GM12891 (cell line): ENCODE measurements at regions not wholly inside any gene's neighbourhood (a gene's known extent, or its start where the extent isn't known, plus 50 kb on each side); places are given as distances from the start of the nearest gene placed in this dataset.
"Not testable (repeated sequence)": the region's sequence is repeated elsewhere in the genome, so short reads cannot be mapped to it uniquely, and the experiment has no call there.

ENCODE experiments used
- DNase-seq: peaks from one replicate; pipeline ENCODE4 v3.0.0; 2011; ENCODE audit warnings: low spot score; ENCODE audit not compliant: insufficient read length
- FAIRE-seq: peaks from 2 replicates; lab custom pipeline; 2011; peaks lifted over from hg19 to GRCh38; lab: Jason Lieb, UNC
- PAX5 ChIP-seq: IDR thresholded peaks from 2 replicates; pipeline ENCODE4 v1.6.1; 2011; ENCODE audit warnings: low read length, moderate library complexity, mild to moderate bottlenecking; ENCODE audit not compliant: insufficient read depth, severe bottlenecking
- POLR2A ChIP-seq: IDR thresholded peaks from 2 replicates; pipeline ENCODE4 v1.6.1; 2011; ENCODE audit warnings: low read depth, low read length, control low read depth
- POLR2AphosphoS5 ChIP-seq: IDR thresholded peaks from 2 replicates; pipeline ENCODE4 v1.6.1; 2011; ENCODE audit warnings: low read depth, low read length, control low read depth
- POU2F2 ChIP-seq: IDR thresholded peaks from 2 replicates; pipeline ENCODE4 v1.6.1; 2011; ENCODE audit warnings: low read depth, mild to moderate bottlenecking, control low read depth, low read length, moderate library complexity
- SPI1 ChIP-seq: IDR thresholded peaks from 2 replicates; pipeline ENCODE4 v1.6.1; 2011; ENCODE audit warnings: low read depth, low read length, control low read depth
- TAF1 ChIP-seq: IDR thresholded peaks from 2 replicates; pipeline ENCODE4 v1.6.1; 2011; ENCODE audit warnings: low read depth, low read length, control low read depth

DNA sequence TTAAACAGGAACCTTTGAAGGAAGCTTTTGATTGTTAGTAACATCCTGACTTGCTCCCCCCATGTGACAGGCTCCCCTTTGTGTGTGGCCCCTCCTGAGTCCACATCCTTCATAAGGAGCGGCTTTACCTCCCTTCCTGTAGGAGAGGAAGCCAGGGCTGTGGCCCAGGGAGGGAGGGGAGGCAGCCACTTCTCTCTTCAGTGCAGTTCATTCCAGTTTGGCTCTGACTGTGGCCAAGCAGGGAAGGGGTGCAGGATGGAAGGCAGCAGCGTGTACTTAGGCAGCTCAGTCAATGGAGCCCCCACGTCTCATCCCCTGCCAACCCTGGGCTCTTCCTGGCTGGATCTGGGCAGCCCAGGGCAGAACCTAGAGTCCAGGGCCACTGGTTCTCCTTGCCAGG is 295.2 kb downstream of the QKI start:
- FAIRE-seq (peak; percentile 56), DNase-seq (no peak)
- TF ChIP-seq TAF1 (no peak), POLR2AphosphoS5 (no peak), POLR2A (no peak), SPI1 (no peak), PAX5 (no peak), POU2F2 (no peak)

DNA sequence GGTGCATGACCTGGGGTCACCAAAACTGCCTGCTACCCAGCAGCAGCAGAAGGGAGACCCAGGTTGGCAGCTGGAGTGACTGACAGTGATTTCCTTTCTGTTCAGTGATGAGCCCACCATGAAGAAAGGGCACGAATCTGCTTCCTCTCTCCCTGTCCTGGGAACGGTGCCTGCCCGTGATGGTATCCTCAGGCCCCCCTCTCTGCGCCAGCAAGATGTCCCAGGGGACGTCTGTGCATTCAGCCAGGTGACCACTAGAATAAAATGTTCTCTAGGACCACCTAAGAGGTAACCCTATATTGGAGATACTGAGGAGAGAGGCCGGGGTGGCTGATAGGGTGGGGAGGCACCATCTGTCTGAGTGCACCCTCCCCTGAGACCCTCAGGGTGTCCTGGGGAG is 294.7 kb downstream of the QKI start:
- TF ChIP-seq POLR2A (no peak), SPI1 (no peak)
- DNase-seq (no peak), FAIRE-seq (peak; percentile 57)

DNA sequence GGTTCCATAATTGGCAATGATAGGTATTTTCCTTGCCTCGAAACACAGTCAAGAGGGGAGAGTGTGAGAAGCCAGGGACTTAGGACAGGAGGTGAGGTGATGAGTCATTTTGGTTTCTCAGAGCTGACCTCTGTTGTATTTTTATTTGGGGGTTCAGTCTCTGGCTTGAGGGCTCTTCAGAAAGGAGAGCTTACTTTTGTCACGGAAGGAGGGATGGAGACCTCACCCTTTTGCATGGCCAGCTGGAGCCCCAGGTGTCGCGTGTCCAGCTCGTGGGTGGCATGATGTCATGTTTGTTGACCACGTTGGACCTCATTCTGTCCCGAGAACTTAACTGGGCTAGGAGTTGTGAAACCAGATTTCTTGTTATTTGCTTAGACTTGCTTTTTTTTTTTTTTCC is 293.9 kb downstream of the QKI start:
- no peak for TF ChIP-seq POLR2A
- TF ChIP-seq POU2F2 = peak; percentile 88
- no peak for TF ChIP-seq TAF1
- TF ChIP-seq POLR2AphosphoS5 = no peak
- FAIRE-seq = peak; percentile 92
- DNase-seq = no peak

DNA sequence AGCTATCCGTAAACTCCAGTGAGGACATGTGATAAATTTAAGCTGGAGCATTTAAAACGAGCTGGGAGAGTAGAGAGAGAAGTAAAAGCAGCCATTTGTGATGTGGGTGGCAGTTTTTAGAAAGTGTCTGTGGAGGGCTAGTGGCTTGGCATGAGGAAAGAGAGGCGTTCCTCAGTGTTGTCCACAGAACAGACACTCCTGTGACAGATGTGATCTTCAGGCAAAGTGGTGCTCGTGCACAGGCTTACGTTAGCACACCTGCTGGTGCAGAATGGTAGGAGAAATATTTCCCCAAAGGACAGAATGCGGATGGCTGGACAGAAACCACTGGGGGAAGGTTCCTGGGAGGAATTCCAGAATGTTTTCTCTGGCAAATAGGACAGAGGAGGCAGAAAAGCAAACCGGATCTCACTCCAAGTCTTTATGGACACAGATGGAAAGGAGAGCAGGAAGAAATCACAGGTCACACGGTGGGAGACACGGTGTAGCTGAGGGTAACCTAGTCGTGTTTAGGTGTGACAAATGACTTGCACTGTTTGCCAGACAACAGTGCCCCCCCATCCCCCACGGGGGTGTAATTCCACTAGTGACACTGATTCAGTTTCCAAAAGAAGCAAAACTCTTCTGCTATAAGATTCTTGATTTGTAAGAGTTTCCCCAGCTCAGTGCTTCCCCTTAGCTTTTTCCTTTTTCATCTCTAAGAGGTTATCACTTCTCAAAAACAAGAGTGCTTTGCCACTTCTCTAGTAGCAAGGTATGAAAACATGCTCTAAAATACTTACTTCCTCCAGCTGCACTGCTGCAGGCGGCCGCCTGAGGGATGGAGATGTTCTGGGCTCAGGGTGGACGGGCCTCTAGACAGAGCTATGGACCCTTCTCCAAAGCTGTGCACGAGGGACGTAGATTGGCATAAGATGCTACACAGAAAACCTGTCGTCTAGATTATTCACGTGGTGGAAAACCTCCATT is 293.2 kb downstream of the QKI start:
- FAIRE-seq = peak; percentile 94
- no peak for TF ChIP-seq POU2F2
- 0 out of 2 replicates have a peak, but pooled peaks have one; percentile 18 for TF ChIP-seq SPI1
- no peak for DNase-seq

DNA sequence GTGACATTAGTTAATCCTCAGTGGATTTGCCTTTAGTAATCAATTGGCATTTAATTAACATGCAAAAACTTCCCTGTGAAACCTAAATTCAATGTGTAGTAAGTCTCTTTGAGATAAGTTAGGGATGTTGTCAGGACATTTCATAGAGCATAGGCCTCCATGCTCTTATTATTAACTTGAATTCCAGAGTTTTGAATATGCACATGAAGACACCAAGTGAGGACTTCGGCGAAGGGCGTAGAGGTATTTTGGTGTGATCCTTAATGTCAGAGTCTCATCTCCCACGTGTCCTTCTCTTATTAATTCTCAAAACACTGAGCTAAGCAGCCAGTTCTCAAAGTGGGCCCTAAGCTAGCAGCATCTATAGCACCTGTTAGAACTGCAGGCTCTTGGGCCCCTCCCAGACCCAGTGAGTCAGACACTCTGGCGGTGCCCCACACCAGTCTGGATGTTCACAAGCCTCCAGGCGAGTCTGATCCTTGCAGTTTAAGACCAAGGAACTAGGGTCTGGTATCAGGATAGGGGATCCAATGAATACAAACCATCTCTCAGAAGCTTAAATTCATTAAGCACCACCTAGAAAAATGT is 292.1 kb downstream of the QKI start:
- FAIRE-seq = no peak
- DNase-seq = no peak
- no peak for TF ChIP-seq POU2F2
- TF ChIP-seq POLR2A = no peak
- no peak for TF ChIP-seq TAF1
- TF ChIP-seq PAX5 = no peak
- TF ChIP-seq SPI1 = no peak
- no peak for TF ChIP-seq POLR2AphosphoS5

DNA sequence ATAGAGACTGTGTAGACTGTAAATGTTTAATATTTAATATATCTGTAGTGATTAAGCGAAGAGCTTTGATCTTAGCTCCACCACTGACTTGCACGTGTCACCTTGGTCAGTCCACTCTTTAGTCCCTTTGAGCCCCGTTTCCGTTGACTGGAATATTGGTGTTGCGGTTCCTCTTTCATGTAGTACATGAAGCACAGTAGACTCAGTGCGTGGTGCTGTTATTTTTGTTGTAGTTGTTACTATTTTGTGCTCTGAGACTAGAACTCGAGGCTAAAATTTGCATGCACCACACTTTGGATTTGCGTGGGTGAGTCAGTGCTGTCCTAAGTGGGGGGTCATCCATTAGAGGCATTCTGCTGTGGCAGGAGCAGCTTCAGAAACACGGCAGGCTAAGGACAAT is 291.4 kb downstream of the QKI start:
- 0 out of 2 replicates have a peak, but pooled peaks have one; percentile 23 for TF ChIP-seq POLR2AphosphoS5
- peak; percentile 99 for TF ChIP-seq POU2F2
- TF ChIP-seq POLR2A = no peak
- TF ChIP-seq TAF1 = no peak
- TF ChIP-seq PAX5 = peak; percentile 4
- TF ChIP-seq SPI1 = peak; percentile 97
- no peak for DNase-seq
- peak; percentile 98 for FAIRE-seq

DNA sequence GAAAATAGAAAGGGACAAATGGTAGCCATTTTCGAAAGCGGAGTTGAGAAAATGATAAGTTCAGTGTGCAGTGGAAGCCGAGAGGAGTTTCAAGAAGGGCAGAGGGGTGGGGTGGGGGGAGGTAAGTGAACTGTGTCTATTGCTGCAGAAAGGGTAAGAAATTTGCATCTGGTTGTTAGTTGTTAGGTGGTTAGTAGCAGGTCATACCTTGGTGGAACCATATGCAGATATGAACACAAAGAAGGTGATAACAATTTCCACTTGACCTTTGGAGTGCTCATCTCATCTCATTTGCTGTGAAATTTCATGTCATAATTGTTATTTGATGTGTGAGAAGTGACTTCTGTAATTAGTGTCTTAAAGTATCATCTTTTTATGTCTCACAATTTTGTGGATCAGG is 288.2 kb downstream of the QKI start:
- DNase-seq (no peak), FAIRE-seq (no peak)
- TF ChIP-seq POLR2AphosphoS5 (no peak; the same call in 1 of the 2 replicates), TAF1 (no peak), POLR2A (peak; percentile 15; the same call in 1 of the 2 replicates), POU2F2 (peak; percentile 65; the same call in 1 of the 2 replicates), PAX5 (no peak), SPI1 (no peak)

DNA sequence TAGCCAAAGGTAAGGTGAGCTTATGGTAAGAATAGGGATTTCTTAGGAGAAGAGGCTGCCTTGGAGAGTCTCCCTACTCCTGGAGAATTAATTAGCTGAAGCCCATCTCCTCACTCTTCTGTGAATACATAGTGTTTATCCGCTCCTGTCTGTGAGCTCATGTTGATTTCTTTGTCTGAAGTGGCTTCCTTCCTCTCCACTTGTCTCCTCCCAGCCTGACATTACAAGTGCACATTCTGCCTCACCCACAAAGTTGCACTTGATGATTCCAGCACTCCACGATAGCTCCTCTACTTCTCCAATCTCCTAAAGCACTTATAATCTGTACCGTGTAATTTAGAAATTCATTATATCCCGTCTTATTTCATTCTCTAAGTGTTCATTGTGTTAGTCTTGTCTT is 287.2 kb downstream of the QKI start:
- TF ChIP-seq PAX5 = no peak
- no peak for TF ChIP-seq SPI1
- TF ChIP-seq POLR2AphosphoS5 = no peak
- TF ChIP-seq POLR2A = no peak
- TF ChIP-seq TAF1 = no peak
- TF ChIP-seq POU2F2 = no peak
- peak; percentile 65 for FAIRE-seq

DNA sequence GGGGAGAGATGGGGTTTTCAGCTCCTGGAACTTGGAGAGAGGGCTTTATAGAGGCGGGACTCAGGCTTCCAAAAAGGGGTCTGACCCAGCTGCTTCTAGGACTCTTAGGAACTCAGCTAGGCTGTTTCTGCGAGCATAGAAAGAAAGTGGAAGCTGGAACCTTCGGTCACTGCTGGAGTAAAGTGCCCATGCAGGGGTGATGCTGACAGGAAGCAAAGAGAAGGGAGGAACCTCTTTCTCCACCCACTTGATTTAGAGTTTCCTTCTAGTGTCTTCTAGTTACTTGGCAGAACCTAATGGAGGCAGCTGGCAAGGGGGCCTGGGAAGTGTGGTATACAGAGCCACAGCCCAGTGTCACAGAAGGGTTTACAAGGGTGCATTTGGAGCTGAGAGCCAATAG is 283.6 kb downstream of the QKI start:
- TF ChIP-seq TAF1 = no peak
- no peak for TF ChIP-seq PAX5
- TF ChIP-seq SPI1 = no peak
- no peak for TF ChIP-seq POLR2AphosphoS5
- TF ChIP-seq POLR2A = no peak
- no peak for TF ChIP-seq POU2F2
- DNase-seq = no peak
- peak; percentile 57 for FAIRE-seq

More for the DNA sequence above, 287.2 kb downstream of the QKI start:
- DNase-seq = no peak

DNA sequence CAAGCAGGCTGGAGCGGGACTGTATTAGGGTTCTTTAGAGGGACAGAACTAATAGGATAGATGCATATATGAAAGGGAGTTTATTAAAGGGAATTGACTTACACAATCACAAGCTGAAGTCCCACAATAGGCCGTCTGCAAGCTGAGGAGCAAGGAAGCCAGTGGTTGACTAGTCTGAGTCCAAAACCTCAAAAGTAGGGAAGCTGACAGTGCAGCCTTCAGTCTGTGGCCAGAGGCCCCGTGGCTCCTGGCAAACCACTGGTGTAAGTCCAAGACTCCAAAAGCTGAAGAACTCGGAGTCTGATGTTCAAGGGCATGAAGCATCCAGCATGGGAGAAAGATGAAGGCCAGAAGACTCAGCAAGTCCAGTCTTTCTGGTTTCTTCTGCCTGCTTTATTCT is 281.8 kb downstream of the QKI start:
- not testable (repeated sequence) for FAIRE-seq

More for the DNA sequence above, 281.8 kb downstream of the QKI start:
- not testable (repeated sequence) for DNase-seq
